GM10266 (cell line): ENCODE measurements at regions not wholly inside any gene's neighbourhood (a gene's known extent, or its start where the extent isn't known, plus 50 kb on each side); places are given as distances from the start of the nearest gene placed in this dataset.

Source experiments
- DNase-seq: peaks from one replicate; pipeline ENCODE4 v3.0.0; 2012; ENCODE audit errors: extremely low spot score
- TF ChIP-seq, protein P1 (sequence below): IDR thresholded peaks from 2 replicates; pipeline ENCODE4 v1.5.1; 2012; ENCODE audit warnings: mild to moderate bottlenecking, low read depth; ENCODE audit not compliant: control insufficient read depth, insufficient read depth; ENCODE audit errors: missing control alignments

GRCh38 chr21:38987633-38988508 is 182.1 kb downstream of the ETS2 start:
- DNase-seq, result no peak
- TF ChIP-seq, protein P1, sequence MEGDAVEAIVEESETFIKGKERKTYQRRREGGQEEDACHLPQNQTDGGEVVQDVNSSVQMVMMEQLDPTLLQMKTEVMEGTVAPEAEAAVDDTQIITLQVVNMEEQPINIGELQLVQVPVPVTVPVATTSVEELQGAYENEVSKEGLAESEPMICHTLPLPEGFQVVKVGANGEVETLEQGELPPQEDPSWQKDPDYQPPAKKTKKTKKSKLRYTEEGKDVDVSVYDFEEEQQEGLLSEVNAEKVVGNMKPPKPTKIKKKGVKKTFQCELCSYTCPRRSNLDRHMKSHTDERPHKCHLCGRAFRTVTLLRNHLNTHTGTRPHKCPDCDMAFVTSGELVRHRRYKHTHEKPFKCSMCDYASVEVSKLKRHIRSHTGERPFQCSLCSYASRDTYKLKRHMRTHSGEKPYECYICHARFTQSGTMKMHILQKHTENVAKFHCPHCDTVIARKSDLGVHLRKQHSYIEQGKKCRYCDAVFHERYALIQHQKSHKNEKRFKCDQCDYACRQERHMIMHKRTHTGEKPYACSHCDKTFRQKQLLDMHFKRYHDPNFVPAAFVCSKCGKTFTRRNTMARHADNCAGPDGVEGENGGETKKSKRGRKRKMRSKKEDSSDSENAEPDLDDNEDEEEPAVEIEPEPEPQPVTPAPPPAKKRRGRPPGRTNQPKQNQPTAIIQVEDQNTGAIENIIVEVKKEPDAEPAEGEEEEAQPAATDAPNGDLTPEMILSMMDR, result no peak

GRCh38 chr21:38986806-38987632 is 181.3 kb downstream of the ETS2 start:
- no peak for DNase-seq
- TF ChIP-seq, protein P1, result no peak

- TF ChIP-seq, protein P1, result no peak
- no peak for DNase-seq
Observed at GRCh38 chr21:38986406-38986805, 180.7 kb downstream of the ETS2 start.

DNA sequence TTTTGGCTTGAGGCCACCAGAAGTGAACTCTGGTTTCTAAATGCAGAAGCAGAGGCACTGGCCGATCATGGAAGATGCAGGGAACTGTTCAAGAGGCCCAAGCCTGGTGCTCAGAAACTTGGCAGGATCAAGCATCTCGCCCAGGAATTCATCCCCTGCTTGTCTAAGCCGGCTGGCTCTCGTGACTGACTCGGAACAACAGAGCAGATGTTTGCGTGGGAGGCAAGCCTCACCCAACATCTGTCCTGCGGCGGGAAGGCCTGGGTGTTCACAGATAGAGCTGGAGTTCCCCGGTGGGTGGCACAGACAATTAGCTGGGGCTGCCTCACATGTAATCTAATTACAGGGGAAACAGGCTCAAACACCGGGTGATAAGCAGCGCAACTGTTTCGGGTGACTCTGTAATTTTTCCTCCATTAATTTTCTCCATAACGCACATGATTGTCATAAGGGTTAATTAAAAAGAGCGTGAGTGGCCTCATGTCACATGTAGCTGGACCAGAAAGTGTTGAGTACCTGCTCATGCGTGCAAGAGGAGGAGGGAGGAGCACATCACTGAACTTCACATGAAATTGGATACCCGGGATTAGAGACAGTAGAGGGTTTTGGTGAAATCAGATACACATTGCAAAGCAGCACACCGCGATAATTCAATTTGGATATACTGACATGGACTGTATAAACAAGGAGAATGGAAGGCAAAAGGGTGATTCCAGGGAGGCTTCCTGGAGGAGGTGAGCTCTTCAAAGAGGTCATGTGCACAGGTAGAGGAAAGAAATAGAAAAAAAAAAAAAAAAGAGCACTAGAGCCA is 180.0 kb downstream of the ETS2 start:
- TF ChIP-seq, protein P1, result no peak
- peak; percentile 47 for DNase-seq

DNA sequence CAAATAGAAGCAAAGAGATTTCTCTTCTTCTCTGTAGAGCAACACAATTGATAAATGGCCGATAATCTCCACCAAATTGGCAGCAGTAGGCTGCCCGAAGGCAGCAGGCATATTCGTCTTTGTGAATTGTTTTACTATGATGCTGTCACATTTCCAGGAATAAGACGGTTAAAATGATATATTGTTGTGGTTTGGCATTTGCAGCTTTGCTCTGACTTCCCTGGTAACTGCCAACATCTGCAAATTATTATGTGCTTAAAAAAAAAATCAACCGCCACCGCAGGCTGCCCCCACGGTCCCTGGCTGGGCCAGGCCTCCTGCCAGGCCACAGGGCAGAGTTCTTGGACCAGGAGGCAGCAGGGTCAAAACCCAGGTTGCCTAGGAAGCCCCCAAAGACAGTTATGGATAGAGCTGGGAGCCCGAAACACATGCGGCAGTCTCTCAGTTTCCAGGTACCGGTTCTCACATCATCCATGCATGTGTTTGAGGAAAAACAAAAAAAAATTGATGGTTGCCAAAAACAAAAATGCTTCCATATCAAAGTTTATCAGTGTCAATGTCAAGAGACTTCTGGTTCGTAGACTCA is 179.3 kb downstream of the ETS2 start:
- DNase-seq, result no peak
- TF ChIP-seq, protein P1, result no peak

- TF ChIP-seq, protein P1, result no peak
- DNase-seq, result no peak
Observed at GRCh38 chr21:38984568-38984967, 178.8 kb downstream of the ETS2 start.
